ENCODE measurements at regions not wholly inside any gene's neighbourhood (a gene's known extent, or its start where the extent isn't known, plus 50 kb on each side); places are given as distances from the start of the nearest gene placed in this dataset.

- H3K79me2 ChIP-seq (ENCODE audit: control insufficient read depth, insufficient read depth, low read length): no peaks in the 10 kb centered on the region
- no peak overlapping the region for H3K27ac ChIP-seq (ENCODE audit: extremely low read depth, low read depth, low read length)
- H3K4me3 ChIP-seq: no peak overlapping the region
- no peaks in the 10 kb centered on the region for H3K9me1 ChIP-seq (ENCODE audit: control insufficient read depth, insufficient read depth, low read length)
- TF ChIP-seq GABPB1 (CRISPR knock-in tag; IDR thresholded peaks at IDR 0.05): no peak
- no peak for TF ChIP-seq NFE2 (IDR thresholded peaks at IDR 0.05; ENCODE audit: low read depth)
- no peak for TF ChIP-seq FOSL1 (tag; conservative IDR thresholded peaks at IDR 0.05)
- TF ChIP-seq ZNF23 (CRISPR knock-in tag; IDR thresholded peaks at IDR 0.05): no peak
- TF ChIP-seq ZBTB49 (CRISPR knock-in tag; IDR thresholded peaks at IDR 0.05; ENCODE audit: borderline replicate concordance): no peak
- TF ChIP-seq U2AF2 (optimal IDR thresholded peaks at IDR 0.05; ENCODE audit: low read depth, low read length): no peak
- TF ChIP-seq ZNF589 (CRISPR knock-in tag; IDR thresholded peaks at IDR 0.05; ENCODE audit: low read depth): no peak
- TF ChIP-seq ZNF212 (CRISPR knock-in tag; IDR thresholded peaks at IDR 0.05): no peak
- no peak for TF ChIP-seq MCM2 (IDR thresholded peaks at IDR 0.05; ENCODE audit: low read depth)
- no peak for TF ChIP-seq DDX20 (tag; IDR thresholded peaks at IDR 0.05; ENCODE audit: low read depth)
- TF ChIP-seq ZNF644 (tag; IDR thresholded peaks at IDR 0.05; ENCODE audit: low read depth): no peak
- TF ChIP-seq CAMTA2 (CRISPR knock-in tag; conservative IDR thresholded peaks at IDR 0.05): no peak
- TF ChIP-seq POLR2B (IDR thresholded peaks at IDR 0.05; ENCODE audit: low read depth, partially characterized antibody): no peak
- in situ Hi-C loops (cut with MboI): no loop called here
- FAIRE-seq (no peak), DNase-seq (ENCODE audit: extremely low read depth in 1 of 4, low spot score in 3 of 4) (no peak), ATAC-seq (no peak)
- ChIA-PET POLR2A (interaction anchor here (0.5 to 1.2 kb wide), 2 partner anchors 12 to 214 kb away, joined by 3 to 4 read pairs; no protein-coding TSS in a partner anchor), CTCF (ENCODE audit: low intra/inter-chr PET ratio) (no interaction called here)
- intact Hi-C loops (cut with micrococcal nuclease): no loop called here
- peaks cover 0 to 5% of the 10 kb centered on the region in 2 experiments; a peak in 2 of 5 replicates for H3K4me1 ChIP-seq (replicated peaks in 1 of 2; ENCODE audit: control insufficient read depth in 2 of 2, insufficient read depth in 2 of 2, low read length in 2 of 2)
- H3K36me3 ChIP-seq (ENCODE audit: control insufficient read depth, insufficient read depth, low read length): no peaks in the 10 kb centered on the region
- no peak overlapping the region for H3K9ac ChIP-seq (ENCODE audit: insufficient read depth in 1 of 2, low read depth in 2 of 2, low read length in 2 of 2)
- no TSS peak for BruUV-seq (replicated peaks)
- H4K20me1 ChIP-seq (replicated peaks; ENCODE audit: control insufficient read depth, insufficient read depth, low read length): no peaks in the 10 kb centered on the region
- no peaks in the 10 kb centered on the region; the same call in 1 of the 2 replicates for H3K9me3 ChIP-seq (replicated peaks; ENCODE audit: control insufficient read depth, insufficient read depth, low read depth, low read length)
- H3K4me2 ChIP-seq (ENCODE audit: insufficient read depth, low read length): no peak overlapping the region
- WGBS (ENCODE audit: insufficient coverage, low coverage, missing lambda C conversion rate): 23% methylated on average over 4 of the region's 7 CpGs
- H2AFZ ChIP-seq (ENCODE audit: low read depth, low read length): no peak overlapping the region
- H3K27me3 ChIP-seq (ENCODE audit: control insufficient read depth in 2 of 2, insufficient read depth in 2 of 2, low read length in 2 of 2): no peaks in the 10 kb centered on the region; a peak in 1 of 5 replicates
Observed at GRCh38 chrX:39972340-39972739, 125.4 kb downstream of the BCOR start.
